ENCODE measurements at regions not wholly inside any gene's neighbourhood (a gene's known extent, or its start where the extent isn't known, plus 50 kb on each side); places are given as distances from the start of the nearest gene placed in this dataset.

DNA sequence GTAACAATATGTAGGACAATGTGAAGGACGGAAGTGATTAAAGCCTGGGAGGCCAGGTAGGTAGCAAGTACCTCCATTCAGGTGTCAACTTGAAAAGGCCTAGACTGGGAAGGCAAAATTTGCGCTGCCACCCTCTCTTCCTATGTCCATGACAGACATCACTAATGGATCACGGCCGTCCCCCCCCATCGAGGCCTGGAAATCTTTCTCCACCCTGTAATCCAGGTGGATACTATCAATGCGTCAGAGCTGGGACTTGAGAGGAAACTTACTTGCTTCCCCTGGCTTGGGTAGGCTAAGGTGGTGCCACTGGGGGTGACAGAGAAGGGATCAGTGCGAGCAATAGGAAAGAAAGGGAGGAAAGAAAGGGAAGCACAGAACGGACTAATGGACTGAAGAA lies 156.1 kb downstream of the SALL1 start:
- no peaks in the 10 kb centered on the region for H3K27me3 Mint-ChIP-seq (ENCODE audit: unreplicated experiment)
- TF ChIP-seq, protein P1, sequence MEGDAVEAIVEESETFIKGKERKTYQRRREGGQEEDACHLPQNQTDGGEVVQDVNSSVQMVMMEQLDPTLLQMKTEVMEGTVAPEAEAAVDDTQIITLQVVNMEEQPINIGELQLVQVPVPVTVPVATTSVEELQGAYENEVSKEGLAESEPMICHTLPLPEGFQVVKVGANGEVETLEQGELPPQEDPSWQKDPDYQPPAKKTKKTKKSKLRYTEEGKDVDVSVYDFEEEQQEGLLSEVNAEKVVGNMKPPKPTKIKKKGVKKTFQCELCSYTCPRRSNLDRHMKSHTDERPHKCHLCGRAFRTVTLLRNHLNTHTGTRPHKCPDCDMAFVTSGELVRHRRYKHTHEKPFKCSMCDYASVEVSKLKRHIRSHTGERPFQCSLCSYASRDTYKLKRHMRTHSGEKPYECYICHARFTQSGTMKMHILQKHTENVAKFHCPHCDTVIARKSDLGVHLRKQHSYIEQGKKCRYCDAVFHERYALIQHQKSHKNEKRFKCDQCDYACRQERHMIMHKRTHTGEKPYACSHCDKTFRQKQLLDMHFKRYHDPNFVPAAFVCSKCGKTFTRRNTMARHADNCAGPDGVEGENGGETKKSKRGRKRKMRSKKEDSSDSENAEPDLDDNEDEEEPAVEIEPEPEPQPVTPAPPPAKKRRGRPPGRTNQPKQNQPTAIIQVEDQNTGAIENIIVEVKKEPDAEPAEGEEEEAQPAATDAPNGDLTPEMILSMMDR (IDR thresholded peaks at IDR 0.05): no peak
- H3K9me3 Mint-ChIP-seq (ENCODE audit: unreplicated experiment): peaks cover 13% of the 10 kb centered on the region
- no peak overlapping the region for H3K27ac Mint-ChIP-seq (ENCODE audit: unreplicated experiment)
- no peaks in the 10 kb centered on the region for H3K4me1 Mint-ChIP-seq (ENCODE audit: unreplicated experiment)
- no peak overlapping the region for H3K4me3 Mint-ChIP-seq (ENCODE audit: unreplicated experiment)
- H3K36me3 Mint-ChIP-seq (ENCODE audit: unreplicated experiment): no peaks in the 10 kb centered on the region
- no peak for DNase-seq (ENCODE audit: extremely low spot score, unreplicated experiment)

DNA sequence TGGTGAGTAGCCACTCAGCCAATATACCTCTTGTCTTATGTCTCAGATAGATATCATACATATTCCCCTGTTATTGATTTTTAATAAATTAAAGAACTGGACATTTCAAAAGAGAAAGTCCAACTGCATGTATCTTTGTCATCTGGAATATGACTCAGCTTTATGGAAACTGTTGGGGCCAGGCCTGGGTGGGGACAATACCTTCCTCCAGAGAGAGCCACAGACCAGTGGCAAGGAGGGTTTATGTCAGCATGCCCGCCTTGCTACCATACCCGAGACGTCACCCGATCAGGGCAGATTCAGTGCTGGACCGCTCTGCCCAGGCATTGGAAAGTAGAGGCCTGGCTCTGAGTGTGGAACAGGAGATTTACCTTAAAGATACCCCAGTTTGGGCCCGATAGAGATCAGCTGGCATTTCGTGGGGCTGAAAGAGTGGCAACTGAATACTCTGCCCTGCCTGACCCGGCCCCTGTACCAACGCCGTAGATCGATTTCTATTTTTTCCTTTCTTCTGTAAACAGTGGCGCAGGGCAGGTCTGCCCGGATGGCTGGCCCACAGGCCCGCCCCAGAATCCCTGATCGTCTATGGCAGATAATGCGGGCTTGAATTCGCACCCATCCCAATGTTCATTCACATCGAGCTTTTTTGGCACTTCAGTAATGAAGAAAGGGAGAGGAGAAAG lies 158.6 kb downstream of the SALL1 start:
- peaks cover 33% of the 10 kb centered on the region for H3K9me3 Mint-ChIP-seq (ENCODE audit: unreplicated experiment)
- peaks cover 3% of the 10 kb centered on the region for H3K36me3 Mint-ChIP-seq (ENCODE audit: unreplicated experiment)
- DNase-seq (ENCODE audit: extremely low spot score, unreplicated experiment): no peak
- H3K4me3 Mint-ChIP-seq (ENCODE audit: unreplicated experiment): no peak overlapping the region
- no peak overlapping the region for H3K27ac Mint-ChIP-seq (ENCODE audit: unreplicated experiment)
- TF ChIP-seq, protein P1 (IDR thresholded peaks at IDR 0.05): no peak
- no peaks in the 10 kb centered on the region for H3K27me3 Mint-ChIP-seq (ENCODE audit: unreplicated experiment)
- H3K4me1 Mint-ChIP-seq (ENCODE audit: unreplicated experiment): no peaks in the 10 kb centered on the region

DNA sequence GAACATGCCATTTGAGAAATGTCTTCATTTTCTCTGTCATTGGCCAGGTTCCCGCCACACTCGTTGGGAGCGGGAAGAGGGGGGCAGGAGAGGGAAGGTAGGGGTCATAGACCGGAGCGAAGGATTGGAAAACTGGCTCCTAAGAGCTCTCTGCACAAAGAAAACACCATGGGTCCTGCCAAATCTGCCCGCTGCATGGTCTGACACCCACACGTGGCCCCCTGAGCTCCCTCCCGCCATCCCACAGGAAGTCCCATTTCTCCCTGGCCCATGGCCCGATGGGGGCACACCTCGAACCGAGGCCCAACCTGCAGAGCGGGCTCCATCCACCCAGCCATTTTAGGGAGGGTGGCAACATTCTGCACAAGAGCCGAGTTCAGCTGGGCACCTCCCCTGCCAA lies 159.6 kb downstream of the SALL1 start:
- H3K4me3 Mint-ChIP-seq (ENCODE audit: unreplicated experiment): no peak overlapping the region
- H3K27ac Mint-ChIP-seq (ENCODE audit: unreplicated experiment): no peak overlapping the region
- TF ChIP-seq, protein P1 (IDR thresholded peaks at IDR 0.05): no peak
- H3K4me1 Mint-ChIP-seq (ENCODE audit: unreplicated experiment): no peaks in the 10 kb centered on the region
- DNase-seq (ENCODE audit: extremely low spot score, unreplicated experiment): no peak
- H3K36me3 Mint-ChIP-seq (ENCODE audit: unreplicated experiment): peaks cover 3% of the 10 kb centered on the region
- peaks cover 38% of the 10 kb centered on the region for H3K9me3 Mint-ChIP-seq (ENCODE audit: unreplicated experiment)
- H3K27me3 Mint-ChIP-seq (ENCODE audit: unreplicated experiment): no peaks in the 10 kb centered on the region

DNA sequence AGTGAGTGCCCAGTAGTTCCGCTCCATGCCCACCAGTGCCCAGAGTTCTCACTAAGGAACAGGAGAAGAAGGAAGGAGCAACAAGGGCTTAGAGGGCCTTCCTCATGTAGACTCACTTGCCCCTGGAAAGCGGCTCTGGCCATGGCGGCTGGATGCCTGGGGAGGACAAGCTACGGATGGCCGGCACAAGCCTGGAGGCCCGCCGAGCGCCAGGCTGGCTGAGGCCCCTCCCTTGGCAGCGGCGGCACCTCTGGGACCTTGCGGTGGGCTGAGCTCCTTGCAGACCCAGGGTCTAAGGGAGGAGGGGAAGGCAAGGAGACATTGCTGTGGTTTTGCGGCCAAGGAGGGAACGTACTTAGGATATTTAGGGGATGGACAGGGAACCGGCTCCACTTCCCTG lies 160.1 kb downstream of the SALL1 start:
- peaks cover 38% of the 10 kb centered on the region for H3K9me3 Mint-ChIP-seq (ENCODE audit: unreplicated experiment)
- H3K27me3 Mint-ChIP-seq (ENCODE audit: unreplicated experiment): no peaks in the 10 kb centered on the region

DNA sequence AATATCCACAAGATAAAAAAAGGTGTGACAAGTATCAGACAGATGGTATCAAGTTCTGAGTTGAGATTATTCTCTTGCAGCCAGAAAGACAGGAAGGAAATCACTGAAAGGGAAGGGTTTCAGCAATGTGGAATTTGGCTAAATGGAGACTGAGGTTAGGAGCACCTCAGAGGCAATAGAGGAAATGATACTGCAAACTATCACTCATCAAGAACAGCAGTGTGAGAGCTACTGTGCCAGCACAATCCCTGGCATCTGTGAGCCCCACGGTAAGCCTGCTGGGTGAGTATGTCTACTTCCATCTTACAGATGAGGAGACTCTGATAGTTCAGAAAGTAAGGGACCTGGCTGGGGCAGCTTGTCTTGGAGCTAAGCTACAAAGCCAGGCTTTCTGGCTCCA lies 162.0 kb downstream of the SALL1 start:
- no peak for DNase-seq (ENCODE audit: extremely low spot score, unreplicated experiment)
- no peak overlapping the region for H3K4me3 Mint-ChIP-seq (ENCODE audit: unreplicated experiment)
- no peaks in the 10 kb centered on the region for H3K4me1 Mint-ChIP-seq (ENCODE audit: unreplicated experiment)
- H3K27me3 Mint-ChIP-seq (ENCODE audit: unreplicated experiment): no peaks in the 10 kb centered on the region
- TF ChIP-seq, protein P1 (IDR thresholded peaks at IDR 0.05): no peak
- H3K36me3 Mint-ChIP-seq (ENCODE audit: unreplicated experiment): peaks cover 3% of the 10 kb centered on the region
- H3K27ac Mint-ChIP-seq (ENCODE audit: unreplicated experiment): no peak overlapping the region
- H3K9me3 Mint-ChIP-seq (ENCODE audit: unreplicated experiment): peaks cover 40% of the 10 kb centered on the region

More for the DNA sequence above, 160.1 kb downstream of the SALL1 start:
- Mint-ChIP-seq H3K4me1 (ENCODE audit: unreplicated experiment) (no peaks in the 10 kb centered on the region), H3K36me3 (ENCODE audit: unreplicated experiment) (peaks cover 3% of the 10 kb centered on the region), H3K27ac (ENCODE audit: unreplicated experiment) (no peak overlapping the region), H3K4me3 (ENCODE audit: unreplicated experiment) (no peak overlapping the region)
- TF ChIP-seq, protein P1 (IDR thresholded peaks at IDR 0.05): no peak
- DNase-seq (ENCODE audit: extremely low spot score, unreplicated experiment): no peak
